ENCODE measurements at regions not wholly inside any gene's neighbourhood (a gene's known extent, or its start where the extent isn't known, plus 50 kb on each side); places are given as distances from the start of the nearest gene placed in this dataset.

GRCh38 chr13:63628310-63628709 is 2212.7 kb upstream of the PCDH20 start:
- TF ChIP-seq POLR2AphosphoS5 (IDR thresholded peaks at IDR 0.05; ENCODE audit: insufficient read depth, low read depth, low read length): no peak
- no peak for TF ChIP-seq CTCF (IDR thresholded peaks at IDR 0.05; ENCODE audit: extremely low read depth in 1 of 2, insufficient read depth in 1 of 2, low read depth in 1 of 2, low read length in 2 of 2)
- no peak for TF ChIP-seq MYC (IDR thresholded peaks at IDR 0.05; ENCODE audit: low read depth, low read length)
- no peak for TF ChIP-seq JUN (IDR thresholded peaks at IDR 0.05; ENCODE audit: borderline replicate concordance, insufficient read depth, insufficient read length, low read depth)
- TF ChIP-seq POLR2A (IDR thresholded peaks at IDR 0.05; ENCODE audit: low read depth, low read length): no peak
- no peak for TF ChIP-seq EZH2 (IDR thresholded peaks at IDR 0.05; ENCODE audit: borderline replicate concordance, low read depth, low read length, severe bottlenecking)

All from endothelial cell of umbilical vein (primary cell).